Esophagus squamous epithelium (tissue), 5 donors: ENCODE measurements at regions not wholly inside any gene's neighbourhood (a gene's known extent, or its start where the extent isn't known, plus 50 kb on each side); places are given as distances from the start of the nearest gene placed in this dataset.
"Not testable (repeated sequence)": the region's sequence is repeated elsewhere in the genome, so short reads cannot be mapped to it uniquely, and the experiment has no call there.

Experiments
- DNase-seq: peaks from one replicate; lab custom pipeline; 2025; lab: John Stamatoyannopoulos, UW
- H3K27ac ChIP-seq, 4 donors: fragments of 200-600 bp; sonication (generic); one replicate each; pipeline ENCODE4 v1.5.1; 2016 to 2019; ENCODE audit warnings: mild to moderate bottlenecking in 1 of 4
- H3K27me3 ChIP-seq, 4 donors: fragments of 200-600 bp; sonication (generic); 1 replicate in 3 of 4; 2 replicates in 1 of 4; pipeline versions ENCODE4 v1.5.1 to v1.6.0; 2017 to 2021; ENCODE audit warnings: antibody characterized with exemption in 1 of 4
- H3K36me3 ChIP-seq, 3 donors: fragments of 200-600 bp; sonication (generic); one replicate each; pipeline ENCODE4 v1.5.1; 2016 to 2019
- H3K4me1 ChIP-seq, 3 donors: fragments of 200-600 bp; sonication (generic); one replicate each; pipeline ENCODE4 v1.5.1; 2017 to 2019
- H3K4me3 ChIP-seq, 4 donors: fragments of 200-600 bp; sonication (generic); 1 replicate in 3 of 4; 2 replicates in 1 of 4; pipeline ENCODE4 v1.5.1; 2016 to 2019; ENCODE audit warnings: mild to moderate bottlenecking in 2 of 4, moderate library complexity in 1 of 4
- H3K9me3 ChIP-seq, 3 donors: fragments of 200-600 bp; sonication (generic); one replicate each; pipeline ENCODE4 v1.5.1; 2016 to 2019
- POLR2A ChIP-seq, 4 donors: fragments of 450-650 bp; IDR thresholded peaks; one replicate each; pipeline ENCODE4 v1.6.1; 2017; ENCODE audit warnings: antibody characterized with exemption in 4 of 4, mild to moderate bottlenecking in 4 of 4, moderate library complexity in 3 of 4
- WGBS, 2 donors: methylation state at CpG; one replicate each; pipeline ENCODE4 v1.1.5; 2018; 5-methylcytosine and 5-hydroxymethylcytosine counted together
- intact Hi-C: fragments of 100-400 bp; cut with DNase I; formaldehyde crosslinking; loops from one replicate; pipeline ENCODE4 v1.15.0; 2022
- TF ChIP-seq, protein P1 (sequence below), 6 experiments: fragments of 450-650 bp in 4 of 6; fragments of 200-600 bp in 2 of 6; sonication (generic) in 2 of 6; IDR thresholded peaks; one replicate each; pipeline ENCODE4 v1.5.1; 2016 to 2019; ENCODE audit warnings: antibody characterized with exemption in 6 of 6, mild to moderate bottlenecking in 4 of 6, moderate library complexity in 4 of 6
- donor health status: DM: yes; HTN: yes; CAD: no.

GRCh38 chr6:86516087-86516486, 421.2 kb upstream of the HTR1E start:
- Histone ChIP-seq H3K4me1 (no peaks in the 10 kb centered on the region), H3K36me3 (no peaks in the 10 kb centered on the region), H3K9me3 (no peaks in the 10 kb centered on the region), H3K4me3 (no peak overlapping the region), H3K27ac (no peak overlapping the region), H3K27me3 (no peaks in the 10 kb centered on the region)
- intact Hi-C loops = no loop called here
- no peak for TF ChIP-seq POLR2A (IDR thresholded peaks at IDR 0.05)
- TF ChIP-seq, protein P1, sequence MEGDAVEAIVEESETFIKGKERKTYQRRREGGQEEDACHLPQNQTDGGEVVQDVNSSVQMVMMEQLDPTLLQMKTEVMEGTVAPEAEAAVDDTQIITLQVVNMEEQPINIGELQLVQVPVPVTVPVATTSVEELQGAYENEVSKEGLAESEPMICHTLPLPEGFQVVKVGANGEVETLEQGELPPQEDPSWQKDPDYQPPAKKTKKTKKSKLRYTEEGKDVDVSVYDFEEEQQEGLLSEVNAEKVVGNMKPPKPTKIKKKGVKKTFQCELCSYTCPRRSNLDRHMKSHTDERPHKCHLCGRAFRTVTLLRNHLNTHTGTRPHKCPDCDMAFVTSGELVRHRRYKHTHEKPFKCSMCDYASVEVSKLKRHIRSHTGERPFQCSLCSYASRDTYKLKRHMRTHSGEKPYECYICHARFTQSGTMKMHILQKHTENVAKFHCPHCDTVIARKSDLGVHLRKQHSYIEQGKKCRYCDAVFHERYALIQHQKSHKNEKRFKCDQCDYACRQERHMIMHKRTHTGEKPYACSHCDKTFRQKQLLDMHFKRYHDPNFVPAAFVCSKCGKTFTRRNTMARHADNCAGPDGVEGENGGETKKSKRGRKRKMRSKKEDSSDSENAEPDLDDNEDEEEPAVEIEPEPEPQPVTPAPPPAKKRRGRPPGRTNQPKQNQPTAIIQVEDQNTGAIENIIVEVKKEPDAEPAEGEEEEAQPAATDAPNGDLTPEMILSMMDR (IDR thresholded peaks at IDR 0.05) = no peak
- 64 to 81% methylated on average over 3 to 4 of the region's 4 CpGs for WGBS, 2 donors
- no peak for DNase-seq

DNA sequence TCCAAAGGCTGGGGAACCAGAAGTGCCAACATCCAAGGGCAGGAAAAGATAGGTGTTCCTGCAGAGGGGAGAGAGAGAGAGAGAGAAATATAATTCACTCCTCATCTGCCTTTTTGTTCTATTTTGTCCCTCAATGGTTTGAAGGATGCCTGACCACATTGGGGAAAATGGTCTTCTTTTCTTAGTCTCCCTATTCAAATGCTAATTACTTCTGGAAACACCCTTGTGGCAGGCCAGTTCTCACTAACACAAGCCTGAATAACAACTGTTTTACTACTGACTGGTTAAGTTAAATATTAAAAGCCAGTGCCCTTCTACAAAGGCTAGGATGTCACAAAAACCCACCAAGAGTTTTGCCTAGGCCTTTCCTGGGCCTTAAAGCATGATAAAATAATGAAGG, 425.4 kb upstream of the HTR1E start:
- Histone ChIP-seq H3K4me3 (no peak overlapping the region), H3K9me3 (no peaks in the 10 kb centered on the region), H3K27me3 (no peaks in the 10 kb centered on the region), H3K36me3 (no peaks in the 10 kb centered on the region), H3K27ac (no peak overlapping the region), H3K4me1 (no peaks in the 10 kb centered on the region)
- no peak for TF ChIP-seq POLR2A (IDR thresholded peaks at IDR 0.05)
- TF ChIP-seq, protein P1 (IDR thresholded peaks at IDR 0.05) = no peak
- DNase-seq = no peak
- intact Hi-C loops = no loop called here

GRCh38 chr6:86508230-86508629, 429.1 kb upstream of the HTR1E start:
- TF ChIP-seq, protein P1 (IDR thresholded peaks at IDR 0.05) = no peak
- no peak for TF ChIP-seq POLR2A (IDR thresholded peaks at IDR 0.05)
- Histone ChIP-seq H3K4me1 (no peaks in the 10 kb centered on the region), H3K27ac (no peak overlapping the region), H3K4me3 (no peak overlapping the region), H3K36me3 (no peaks in the 10 kb centered on the region), H3K27me3 (no peaks in the 10 kb centered on the region), H3K9me3 (no peaks in the 10 kb centered on the region)
- intact Hi-C loops = no loop called here
- 51 to 55% methylated on average over 3 of the region's 3 CpGs for WGBS, 2 donors
- no peak for DNase-seq

- 17 to 36% methylated on average over 3 of the region's 3 CpGs for WGBS, 2 donors
- DNase-seq = no peak
- TF ChIP-seq POLR2A (IDR thresholded peaks at IDR 0.05) = no peak
- TF ChIP-seq, protein P1 (IDR thresholded peaks at IDR 0.05) = no peak
- Histone ChIP-seq H3K27me3 (no peaks in the 10 kb centered on the region), H3K9me3 (no peaks in the 10 kb centered on the region), H3K27ac (no peak overlapping the region), H3K36me3 (no peaks in the 10 kb centered on the region), H3K4me1 (no peaks in the 10 kb centered on the region), H3K4me3 (no peak overlapping the region)
- intact Hi-C loops = no loop called here
These were observed 434.8 kb upstream of the HTR1E start for GRCh38 chr6:86502497-86502896.

- H3K27me3 ChIP-seq = no peaks in the 10 kb centered on the region
- no peaks in the 10 kb centered on the region for H3K4me1 ChIP-seq
- no peak overlapping the region for H3K27ac ChIP-seq
- H3K4me3 ChIP-seq = no peak overlapping the region
- no peaks in the 10 kb centered on the region for H3K36me3 ChIP-seq
- WGBS, 2 donors = 48 to 61% methylated on average over 2 of the region's 2 CpGs
- intact Hi-C loops = no loop called here
- DNase-seq = no peak
- H3K9me3 ChIP-seq = no peaks in the 10 kb centered on the region
- TF ChIP-seq, protein P1 (IDR thresholded peaks at IDR 0.05) = no peak
- no peak for TF ChIP-seq POLR2A (IDR thresholded peaks at IDR 0.05)
These were observed 437.3 kb upstream of the HTR1E start for GRCh38 chr6:86500035-86500434.

DNA sequence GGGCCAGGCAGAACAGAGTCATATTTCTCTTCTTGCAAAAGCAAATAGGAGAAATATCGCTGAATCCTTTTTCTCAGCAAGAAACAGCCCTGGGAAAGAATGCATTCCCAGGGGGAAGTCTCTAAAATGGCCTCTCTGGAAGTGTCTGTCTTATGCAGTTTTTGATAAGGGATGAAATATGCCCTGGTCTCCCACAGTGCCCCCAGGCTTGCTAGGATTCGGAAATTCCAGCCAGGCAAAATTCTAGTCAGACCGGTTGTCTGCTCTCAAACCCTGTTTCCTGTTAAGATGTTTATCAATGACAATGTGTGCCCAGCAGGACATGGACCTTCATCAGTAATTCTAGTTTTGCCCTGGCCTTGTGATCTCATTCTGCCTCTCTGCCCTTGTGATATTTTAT, 448.3 kb upstream of the HTR1E start:
- H3K4me3 ChIP-seq, H3K4me1 ChIP-seq, H3K27me3 ChIP-seq, H3K27ac ChIP-seq, H3K36me3 ChIP-seq, H3K9me3 ChIP-seq, intact Hi-C loops, DNase-seq: not testable (repeated sequence)
- 53 to 67% methylated on average over 3 of the region's 3 CpGs for WGBS, 2 donors
